ENCODE measurements at regions not wholly inside any gene's neighbourhood (a gene's known extent, or its start where the extent isn't known, plus 50 kb on each side); places are given as distances from the start of the nearest gene placed in this dataset.

GRCh38 chr3:150082898-150083654 lies 112.4 kb upstream of the PFN2 start:
- TF ChIP-seq CTCF (conservative IDR thresholded peaks at IDR 0.05) (no peak), ZFX (IDR thresholded peaks at IDR 0.05) (no peak)

Data from C4-2B (cell line).